Loucy (cell line): ENCODE measurements at regions not wholly inside any gene's neighbourhood (a gene's known extent, or its start where the extent isn't known, plus 50 kb on each side); places are given as distances from the start of the nearest gene placed in this dataset.
"Not testable (repeated sequence)": the region's sequence is repeated elsewhere in the genome, so short reads cannot be mapped to it uniquely, and the experiment has no call there.

Source experiments
- H2AFZ ChIP-seq: fragments of 200-600 bp; sonication (generic); 2 replicates; pipeline ENCODE4 v1.6.0; 2016; ENCODE audit warnings: antibody characterized with exemption, mild to moderate bottlenecking, low read length, moderate library complexity
- H3F3A ChIP-seq: fragments of 200-600 bp; 2 replicates; pipeline ENCODE4 v1.6.0; 2016; ENCODE audit warnings: antibody characterized with exemption, low read depth, mild to moderate bottlenecking
- H3K27me3 ChIP-seq: fragments of 200-600 bp; sonication (generic); 2 replicates; pipeline ENCODE4 v1.6.1; 2014; ENCODE audit warnings: low read length, mild to moderate bottlenecking; ENCODE audit not compliant: insufficient read depth, poor library complexity, severe bottlenecking
- H3K36me3 ChIP-seq: fragments of 200-600 bp; sonication (generic); 2 replicates; pipeline ENCODE4 v1.6.1; 2016; ENCODE audit warnings: low read length; ENCODE audit not compliant: insufficient read depth
- H3K4me1 ChIP-seq: fragments of 200-600 bp; sonication (generic); 2 replicates; pipeline ENCODE4 v1.5.1; 2014; ENCODE audit warnings: low read length, mild to moderate bottlenecking; ENCODE audit not compliant: insufficient read depth, poor library complexity, severe bottlenecking
- H3K4me2 ChIP-seq: fragments of 200-600 bp; sonication (generic); 2 replicates; pipeline ENCODE4 v1.6.0; 2014; ENCODE audit warnings: antibody characterized with exemption, low read length, low read depth, mild to moderate bottlenecking; ENCODE audit not compliant: poor library complexity, severe bottlenecking
- H3K4me3 ChIP-seq: fragments of 200-600 bp; sonication (generic); 2 replicates; pipeline ENCODE4 v1.5.1; 2014; ENCODE audit warnings: low read length, mild to moderate bottlenecking, mixed read lengths; ENCODE audit not compliant: poor library complexity, severe bottlenecking
- H3K79me2 ChIP-seq: fragments of 200-600 bp; sonication (generic); 2 replicates; pipeline ENCODE4 v1.6.1; 2014; ENCODE audit warnings: low read length; ENCODE audit not compliant: insufficient read depth
- H3K9ac ChIP-seq: fragments of 200-600 bp; sonication (generic); 2 replicates; pipeline ENCODE4 v1.6.0; 2014; ENCODE audit warnings: mild to moderate bottlenecking, low read depth, low read length, moderate library complexity; ENCODE audit not compliant: poor library complexity, severe bottlenecking
- H3K9me2 ChIP-seq: fragments of 200-600 bp; sonication (generic); replicated peaks from 2 replicates; pipeline ENCODE4 v1.6.1; 2016; ENCODE audit warnings: low read depth, low read length, mixed read lengths
- H3K9me3 ChIP-seq: fragments of 200-600 bp; sonication (generic); 2 replicates; pipeline ENCODE4 v1.6.1; 2014; ENCODE audit warnings: mild to moderate bottlenecking, antibody characterized with exemption, low read length, low read depth; ENCODE audit not compliant: insufficient read depth
- H4K20me1 ChIP-seq: fragments of 200-600 bp; sonication (generic); 2 replicates; pipeline ENCODE4 v1.6.0; 2014; ENCODE audit warnings: antibody characterized with exemption, low read length, mild to moderate bottlenecking; ENCODE audit not compliant: insufficient read depth, poor library complexity, severe bottlenecking

DNA sequence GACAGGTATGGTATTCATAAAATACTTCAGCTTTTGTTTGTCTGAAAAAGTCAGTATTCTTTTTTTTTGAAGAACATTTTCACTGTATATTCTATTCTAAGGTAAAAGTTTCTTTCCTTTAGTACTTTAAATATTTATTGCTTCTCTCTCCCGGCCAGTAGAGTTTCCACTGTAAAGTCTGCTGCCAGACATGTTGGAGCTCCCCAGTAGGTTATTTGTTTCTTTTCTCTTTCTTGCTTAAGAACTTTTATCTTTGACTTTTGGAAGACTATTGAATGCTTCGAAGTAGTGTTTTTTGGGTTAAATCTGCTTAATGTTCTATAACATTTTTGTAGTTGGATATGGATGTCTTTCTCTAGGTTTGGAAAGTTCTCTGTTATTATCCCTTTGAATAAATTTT lies 1613.3 kb downstream of the SPATA31A7 start:
- not testable (repeated sequence) for H3F3A ChIP-seq, H3K9me3 ChIP-seq, H3K9me2 ChIP-seq, H3K4me1 ChIP-seq, H3K27me3 ChIP-seq, H3K9ac ChIP-seq, H2AFZ ChIP-seq, H3K36me3 ChIP-seq, H3K79me2 ChIP-seq, H4K20me1 ChIP-seq, H3K4me2 ChIP-seq
- H3K4me3 ChIP-seq: peak overlapping the region; percentile 35

DNA sequence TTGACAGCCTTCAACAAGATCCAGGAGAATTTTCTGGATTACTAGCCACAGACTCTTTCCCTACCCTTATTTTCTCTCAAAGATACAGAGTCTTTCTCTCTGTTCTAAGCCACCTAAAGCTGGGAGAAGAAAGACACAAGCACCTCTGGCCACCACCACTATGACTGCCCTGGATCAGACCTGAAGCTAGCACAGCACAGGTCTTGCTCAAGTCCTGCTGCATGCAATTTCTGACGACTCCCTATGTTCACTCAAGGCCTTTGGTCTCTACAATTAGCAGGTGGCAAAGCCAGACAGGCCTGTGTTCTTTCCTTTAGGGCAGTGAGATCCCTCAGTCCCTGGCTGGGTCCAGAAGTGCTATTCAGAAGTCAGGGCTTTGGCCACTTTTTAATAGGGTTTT lies 1614.5 kb downstream of the SPATA31A7 start:
- not testable (repeated sequence) for H3K36me3 ChIP-seq, H3K27me3 ChIP-seq, H4K20me1 ChIP-seq, H3K9me3 ChIP-seq, H2AFZ ChIP-seq, H3K4me2 ChIP-seq, H3K79me2 ChIP-seq, H3K4me3 ChIP-seq, H3F3A ChIP-seq, H3K4me1 ChIP-seq, H3K9ac ChIP-seq, H3K9me2 ChIP-seq

DNA sequence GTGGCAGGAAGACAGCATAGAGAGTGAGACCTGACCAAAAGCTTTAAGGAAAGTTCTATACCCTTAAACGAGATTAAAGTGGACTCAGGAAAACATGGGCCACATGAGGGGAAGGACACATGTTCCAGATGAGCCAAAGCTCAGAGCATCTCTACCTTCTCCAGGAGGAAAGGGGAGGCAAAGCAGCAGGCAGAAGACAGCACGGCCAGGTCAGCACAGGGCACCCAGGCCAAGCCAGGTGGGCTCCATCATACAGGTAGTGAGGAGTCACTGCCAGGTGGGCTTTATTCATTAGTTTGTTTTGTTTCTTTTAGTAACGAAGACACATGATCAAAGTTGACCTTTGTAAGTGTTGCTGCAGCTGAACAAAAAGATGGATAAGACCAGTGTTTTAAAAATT lies 1617.6 kb downstream of the SPATA31A7 start:
- H3K4me2 ChIP-seq, H3K36me3 ChIP-seq, H3K27me3 ChIP-seq, H2AFZ ChIP-seq, H4K20me1 ChIP-seq, H3K9me2 ChIP-seq, H3K4me1 ChIP-seq, H3K4me3 ChIP-seq, H3K9me3 ChIP-seq, H3K79me2 ChIP-seq, H3F3A ChIP-seq, H3K9ac ChIP-seq: not testable (repeated sequence)

DNA sequence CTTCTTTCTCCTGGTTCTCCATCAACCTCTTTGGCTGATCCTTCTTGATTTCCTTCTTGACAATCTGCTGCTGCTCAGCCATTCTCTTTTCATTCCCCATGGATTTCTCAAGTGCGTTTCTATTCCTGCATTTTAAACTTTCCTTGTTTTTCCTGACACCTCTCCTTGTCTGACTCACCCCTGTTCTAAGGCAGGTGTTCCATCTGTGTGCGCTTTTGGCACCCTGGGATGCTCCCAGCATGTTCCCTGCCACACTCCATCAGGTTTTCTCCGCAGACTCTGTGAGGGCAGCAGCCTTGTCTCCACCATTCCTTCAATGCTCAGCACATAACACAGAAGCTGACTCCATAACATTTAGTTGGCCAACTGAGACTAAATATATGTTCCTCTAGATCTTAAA lies 1618.2 kb downstream of the SPATA31A7 start:
- H2AFZ ChIP-seq, H3K79me2 ChIP-seq, H3K4me1 ChIP-seq, H3K4me3 ChIP-seq, H3K27me3 ChIP-seq, H3F3A ChIP-seq, H3K36me3 ChIP-seq, H3K9me2 ChIP-seq, H3K9ac ChIP-seq, H3K9me3 ChIP-seq, H3K4me2 ChIP-seq, H4K20me1 ChIP-seq: not testable (repeated sequence)

DNA sequence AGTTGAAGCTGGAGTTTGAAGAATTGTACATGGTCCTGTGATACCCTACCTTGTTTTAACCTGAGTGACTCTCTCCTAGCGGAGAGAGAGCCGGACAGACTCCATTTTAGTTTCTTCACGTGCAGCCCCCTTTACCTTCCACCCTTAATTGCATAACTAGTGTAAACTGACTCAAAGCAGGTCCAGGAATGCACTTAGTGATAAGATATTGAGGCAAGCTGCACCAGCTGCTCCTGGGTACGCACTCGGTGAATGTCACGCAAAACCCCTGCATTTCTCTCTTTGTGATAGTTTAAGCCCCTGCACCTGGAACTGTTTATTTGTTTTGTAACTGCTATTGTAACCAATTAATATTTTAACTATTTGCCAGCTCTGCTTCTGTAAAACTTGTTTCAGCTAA lies 1620.5 kb downstream of the SPATA31A7 start:
- not testable (repeated sequence) for H3K4me3 ChIP-seq, H3K9me3 ChIP-seq, H4K20me1 ChIP-seq, H3F3A ChIP-seq, H3K36me3 ChIP-seq, H2AFZ ChIP-seq, H3K4me1 ChIP-seq, H3K4me2 ChIP-seq, H3K27me3 ChIP-seq, H3K9ac ChIP-seq, H3K79me2 ChIP-seq, H3K9me2 ChIP-seq

DNA sequence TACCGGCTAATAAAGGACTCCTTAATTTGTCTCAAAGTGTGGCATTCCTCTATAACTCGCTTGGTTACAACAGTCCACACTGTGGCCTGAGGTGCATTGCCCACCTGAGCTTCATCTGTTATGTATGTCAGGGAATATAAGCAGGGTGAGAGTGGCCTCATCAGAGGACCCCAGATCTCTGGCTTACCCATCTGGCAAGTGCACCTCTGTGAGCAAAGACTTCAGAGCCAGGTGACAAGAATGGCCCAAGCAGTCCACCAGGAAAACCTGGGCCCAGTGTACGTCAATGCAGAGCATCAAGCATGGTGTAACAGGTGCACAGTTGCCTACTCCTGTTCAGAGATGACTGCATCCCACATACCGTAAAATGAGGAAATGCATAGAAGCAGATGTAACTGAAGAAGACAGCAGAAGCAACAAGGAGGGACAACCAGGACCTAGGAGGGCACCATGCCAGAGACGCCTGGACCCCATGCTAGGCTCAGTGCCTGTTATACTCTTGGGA lies 1621.0 kb downstream of the SPATA31A7 start:
- H3K9ac ChIP-seq: not testable (repeated sequence)

DNA sequence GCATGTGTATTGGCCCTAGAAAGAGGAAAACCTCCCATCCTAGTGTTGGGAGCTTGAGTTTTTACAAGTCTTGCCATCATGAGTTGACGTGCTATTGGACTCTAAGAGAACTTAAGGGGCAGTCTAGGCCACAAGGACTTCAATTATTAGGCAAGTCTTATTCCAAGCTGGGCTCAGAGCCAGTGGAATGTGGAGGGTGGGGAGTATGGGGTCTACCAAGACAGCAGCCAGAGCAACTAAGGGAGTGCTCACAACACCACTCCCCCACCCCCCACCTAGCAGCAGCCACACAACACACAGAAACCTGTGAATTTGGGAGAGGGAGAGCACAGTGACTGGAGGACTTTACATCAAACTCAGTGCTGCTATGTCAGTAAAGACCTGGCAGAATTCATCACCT lies 1625.6 kb downstream of the SPATA31A7 start:
- H3K79me2 ChIP-seq, H3K9me3 ChIP-seq, H3F3A ChIP-seq, H3K9me2 ChIP-seq, H3K36me3 ChIP-seq, H3K4me3 ChIP-seq, H3K27me3 ChIP-seq, H4K20me1 ChIP-seq, H3K4me1 ChIP-seq, H3K9ac ChIP-seq, H2AFZ ChIP-seq, H3K4me2 ChIP-seq: not testable (repeated sequence)

More for the DNA sequence above, 1621.0 kb downstream of the SPATA31A7 start:
- not testable (repeated sequence) for H4K20me1 ChIP-seq, H3K4me1 ChIP-seq, H3K9me3 ChIP-seq, H3K36me3 ChIP-seq, H3F3A ChIP-seq, H3K4me3 ChIP-seq, H2AFZ ChIP-seq, H3K79me2 ChIP-seq, H3K4me2 ChIP-seq, H3K27me3 ChIP-seq, H3K9me2 ChIP-seq

DNA sequence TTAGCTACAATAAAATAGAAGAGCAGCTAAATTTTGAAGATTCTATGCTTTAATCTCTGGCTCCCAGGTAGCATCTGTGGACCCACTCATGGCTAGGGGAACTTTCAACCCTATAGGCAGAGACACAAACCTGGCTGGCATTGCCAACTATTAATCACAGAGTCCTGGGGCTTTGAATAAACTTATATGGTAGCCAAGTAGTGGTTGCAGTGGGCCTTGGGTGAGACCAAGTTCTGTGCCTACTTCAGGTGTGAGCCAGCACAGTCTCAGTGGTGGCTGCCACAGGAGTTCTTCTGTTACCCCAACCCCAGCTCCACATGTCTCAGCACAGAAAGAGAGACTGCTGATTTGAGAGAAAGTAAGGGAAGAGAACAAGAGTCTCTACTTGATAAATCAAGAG lies 1626.5 kb downstream of the SPATA31A7 start:
- H3K79me2 ChIP-seq, H2AFZ ChIP-seq, H3K36me3 ChIP-seq, H3K27me3 ChIP-seq, H3F3A ChIP-seq, H3K9me3 ChIP-seq, H3K4me3 ChIP-seq, H3K4me2 ChIP-seq, H3K9ac ChIP-seq, H3K9me2 ChIP-seq, H3K4me1 ChIP-seq, H4K20me1 ChIP-seq: not testable (repeated sequence)
